ENCODE measurements at regions not wholly inside any gene's neighbourhood (a gene's known extent, or its start where the extent isn't known, plus 50 kb on each side); places are given as distances from the start of the nearest gene placed in this dataset.

DNA sequence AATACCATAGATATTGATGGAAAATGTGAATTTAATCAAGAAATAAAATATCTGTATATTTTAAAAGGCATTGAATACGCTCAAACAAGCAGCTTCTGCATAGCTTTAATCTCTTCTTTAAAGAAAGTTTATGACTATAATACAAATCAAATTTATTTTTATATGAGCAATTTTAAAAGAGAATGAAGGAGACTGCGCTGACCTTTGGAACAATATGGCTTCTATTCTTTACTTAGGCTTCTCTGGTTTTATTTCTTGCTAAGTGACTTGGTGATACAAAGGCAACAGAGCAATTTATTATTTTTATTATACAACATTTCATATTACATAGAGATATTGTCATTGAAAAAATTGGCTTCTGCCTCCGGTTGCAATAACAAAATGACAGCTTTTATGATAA, 776.7 kb downstream of the TBC1D32 start:
- no peak overlapping the region for H3K27ac ChIP-seq

DNA sequence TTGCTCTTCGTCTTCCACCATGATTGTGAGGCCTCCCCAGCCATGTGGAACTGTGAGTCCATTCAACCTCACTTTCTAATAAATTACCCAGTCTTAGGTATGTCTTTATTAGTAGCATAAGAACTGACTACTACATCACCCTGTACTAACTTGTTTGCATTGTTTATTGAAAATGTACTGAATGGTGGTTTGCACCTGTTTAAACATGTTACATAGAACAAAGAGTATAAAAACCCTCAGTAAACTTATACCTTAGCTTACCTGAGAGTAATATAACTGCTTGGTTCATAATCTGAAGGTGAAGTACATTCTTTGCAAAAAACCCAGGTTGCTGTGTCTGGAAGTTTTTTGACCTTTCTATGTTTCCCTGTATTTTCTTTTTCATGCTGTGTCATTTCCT, 777.8 kb downstream of the TBC1D32 start:
- H3K9me3 ChIP-seq = no peaks in the 10 kb centered on the region
- no peak for DNase-seq (ENCODE audit: low spot score in 2 of 2)
- no peaks in the 10 kb centered on the region for H3K27me3 ChIP-seq
- H3K36me3 ChIP-seq = no peaks in the 10 kb centered on the region
- 77 to 96% methylated on average over 1 of the region's 1 CpG for WGBS, 2 donors
- H3K27ac ChIP-seq = no peak overlapping the region
- no peak for TF ChIP-seq CTCF (IDR thresholded peaks at IDR 0.05)
- no peak for TF ChIP-seq POLR2A (IDR thresholded peaks at IDR 0.05)
- no peak for TF ChIP-seq EP300 (IDR thresholded peaks at IDR 0.05)
- no peaks in the 10 kb centered on the region for H3K4me1 ChIP-seq
- H3K4me3 ChIP-seq = no peak overlapping the region

More for the DNA sequence above, 776.7 kb downstream of the TBC1D32 start:
- WGBS, 2 donors = 56 to 60% methylated on average over 3 of the region's 3 CpGs
- DNase-seq (ENCODE audit: low spot score in 2 of 2) = no peak
- Histone ChIP-seq H3K27me3 (no peaks in the 10 kb centered on the region), H3K4me1 (no peaks in the 10 kb centered on the region), H3K4me3 (no peak overlapping the region), H3K36me3 (no peaks in the 10 kb centered on the region), H3K9me3 (no peaks in the 10 kb centered on the region)
- TF ChIP-seq CTCF (IDR thresholded peaks at IDR 0.05) = no peak
- no peak for TF ChIP-seq EP300 (IDR thresholded peaks at IDR 0.05)
- TF ChIP-seq POLR2A (IDR thresholded peaks at IDR 0.05) = no peak

DNA sequence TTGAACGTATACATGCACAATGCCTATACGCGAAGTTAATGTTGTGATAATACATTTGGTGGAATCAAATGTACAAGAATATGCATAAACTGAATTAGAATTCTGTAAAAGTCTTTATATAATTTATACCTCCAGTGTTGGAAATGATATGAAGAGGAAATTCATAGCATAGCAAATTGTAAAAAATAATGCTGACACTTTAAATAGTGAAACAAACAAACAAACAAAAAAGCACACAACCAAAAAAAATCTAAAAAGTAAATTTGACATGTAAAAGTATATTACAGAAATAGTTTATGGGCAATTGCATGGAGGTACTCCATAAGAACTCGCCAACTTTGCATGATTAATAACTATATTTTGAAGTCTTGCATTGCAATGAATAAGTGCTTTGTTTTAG, 780.9 kb downstream of the TBC1D32 start:
- no peaks in the 10 kb centered on the region for H3K27me3 ChIP-seq
- H3K36me3 ChIP-seq = no peaks in the 10 kb centered on the region
- no peaks in the 10 kb centered on the region for H3K4me1 ChIP-seq
- TF ChIP-seq POLR2A (IDR thresholded peaks at IDR 0.05) (no peak), EP300 (IDR thresholded peaks at IDR 0.05) (no peak), CTCF (IDR thresholded peaks at IDR 0.05) (no peak)
- no peak overlapping the region for H3K27ac ChIP-seq
- no peaks in the 10 kb centered on the region for H3K9me3 ChIP-seq
- no peak overlapping the region for H3K4me3 ChIP-seq
- no peak for DNase-seq (ENCODE audit: low spot score in 2 of 2)
- WGBS, 2 donors = 66 to 80% methylated on average over 4 of the region's 4 CpGs

- Histone ChIP-seq H3K27me3 (no peaks in the 10 kb centered on the region), H3K4me3 (no peak overlapping the region), H3K9me3 (no peaks in the 10 kb centered on the region), H3K4me1 (peaks cover 0 to 4% (median 0%) of the 10 kb centered on the region in 4 donors), H3K36me3 (no peaks in the 10 kb centered on the region), H3K27ac (no peak overlapping the region)
- TF ChIP-seq POLR2A (IDR thresholded peaks at IDR 0.05) (no peak), CTCF (IDR thresholded peaks at IDR 0.05) (no peak), EP300 (IDR thresholded peaks at IDR 0.05) (no peak)
- no peak for DNase-seq (ENCODE audit: low spot score in 2 of 2)
- 59 to 63% methylated on average over 2 of the region's 2 CpGs for WGBS, 2 donors
Measured at GRCh38 chr6:120545353-120545752, 788.9 kb downstream of the TBC1D32 start.

DNA sequence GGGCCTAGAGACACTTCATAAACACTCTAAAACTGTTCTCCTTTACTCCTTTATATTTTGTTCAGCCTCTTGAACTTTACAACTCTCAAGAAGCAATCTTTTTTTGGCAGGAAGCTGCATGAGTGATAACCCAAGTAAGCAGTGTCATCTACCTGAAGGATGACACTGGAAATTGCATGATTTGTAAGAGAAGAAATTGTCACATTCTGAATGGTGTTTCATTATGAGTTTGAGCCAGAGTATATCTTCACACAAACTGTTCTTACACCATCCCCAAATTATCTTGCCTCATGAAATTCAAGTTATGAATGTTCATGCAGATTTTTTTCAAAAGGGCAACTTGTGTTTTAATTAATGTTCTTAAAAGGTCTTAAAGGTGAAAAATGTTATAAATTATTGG, 799.3 kb downstream of the TBC1D32 start:
- no peak overlapping the region for H3K4me3 ChIP-seq
- H3K27ac ChIP-seq = no peak overlapping the region
- TF ChIP-seq CTCF (IDR thresholded peaks at IDR 0.05) = no peak
- no peak for TF ChIP-seq POLR2A (IDR thresholded peaks at IDR 0.05)
- TF ChIP-seq EP300 (IDR thresholded peaks at IDR 0.05) = no peak
- H3K27me3 ChIP-seq = no peaks in the 10 kb centered on the region
- no peak for DNase-seq (ENCODE audit: low spot score in 2 of 2)
- no peaks in the 10 kb centered on the region for H3K36me3 ChIP-seq
- no peaks in the 10 kb centered on the region for H3K4me1 ChIP-seq
- peaks cover 0 to 5% (median 0%) of the 10 kb centered on the region in 4 donors for H3K9me3 ChIP-seq

All from tibial nerve (tissue), 4 donors.